ENCODE measurements at regions not wholly inside any gene's neighbourhood (a gene's known extent, or its start where the extent isn't known, plus 50 kb on each side); places are given as distances from the start of the nearest gene placed in this dataset.

DNA sequence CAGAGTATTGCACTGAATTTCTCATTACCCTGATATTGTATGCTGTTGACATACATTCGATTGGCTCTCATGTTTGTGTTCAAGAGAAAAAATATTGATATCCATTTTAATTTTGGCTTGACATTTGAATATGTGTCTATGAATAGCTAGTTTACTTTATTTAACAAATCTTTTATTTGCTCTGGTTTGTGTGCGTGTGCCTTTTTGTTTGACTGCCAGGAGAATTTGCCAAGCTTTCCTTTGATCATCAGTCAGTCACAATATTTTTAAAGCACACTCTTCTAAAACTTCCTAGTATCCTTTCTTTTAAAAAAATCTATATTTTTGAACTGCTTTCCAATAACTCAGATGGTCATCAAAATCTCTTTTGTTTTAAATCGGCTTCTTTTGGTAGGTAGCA lies 179.3 kb upstream of the FLRT2 start:
- no peak for TF ChIP-seq POLR2A (IDR thresholded peaks at IDR 0.05; ENCODE audit: low read length)
- TF ChIP-seq GATA1 (IDR thresholded peaks at IDR 0.05; ENCODE audit: low read depth, low read length): no peak

Data from erythroblast (primary cell).